KOPT-K1 (cell line): ENCODE measurements at regions not wholly inside any gene's neighbourhood (a gene's known extent, or its start where the extent isn't known, plus 50 kb on each side); places are given as distances from the start of the nearest gene placed in this dataset.
"Not testable (repeated sequence)": the region's sequence is repeated elsewhere in the genome, so short reads cannot be mapped to it uniquely, and the experiment has no call there.

ENCODE experiments used
- H3K27ac ChIP-seq: fragments of 200-600 bp; sonication (generic); 2 replicates; pipeline ENCODE4 v1.5.1; 2016; ENCODE audit warnings: antibody characterized with exemption, mild to moderate bottlenecking, low read depth, low read length; ENCODE audit not compliant: poor library complexity, severe bottlenecking
- H3K36me3 ChIP-seq: fragments of 200-600 bp; sonication (generic); 2 replicates; pipeline ENCODE4 v1.5.1; 2017; ENCODE audit warnings: antibody characterized with exemption, mild to moderate bottlenecking, low read length, moderate library complexity; ENCODE audit not compliant: insufficient read depth
- H3K9me3 ChIP-seq: fragments of 200-600 bp; sonication (generic); 2 replicates; pipeline ENCODE4 v1.5.1; 2017; ENCODE audit warnings: antibody characterized with exemption, low read length, mild to moderate bottlenecking; ENCODE audit not compliant: insufficient read depth, poor library complexity, severe bottlenecking

DNA sequence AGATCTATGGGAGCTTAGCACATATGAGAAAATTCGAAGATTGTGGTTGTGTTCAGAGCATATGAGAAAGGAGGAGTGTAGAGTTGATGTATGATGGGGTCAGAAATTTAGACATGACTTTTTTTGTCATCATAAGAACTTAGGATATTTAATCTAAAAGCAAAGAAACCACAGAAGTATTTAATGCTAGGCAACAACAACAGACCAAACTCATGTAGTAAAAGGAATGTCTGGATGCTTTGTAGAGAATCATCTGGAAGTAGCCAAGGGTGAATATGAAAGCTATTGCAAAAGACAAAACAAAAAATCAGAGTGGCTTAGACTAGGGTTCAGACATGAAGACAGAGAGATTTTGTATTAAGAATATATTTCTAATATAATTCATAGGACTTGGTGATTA, 190.3 kb downstream of the SLITRK1 start:
- H3K36me3 ChIP-seq, result no peaks in the 10 kb centered on the region
- no peaks in the 10 kb centered on the region for H3K9me3 ChIP-seq
- no peak overlapping the region for H3K27ac ChIP-seq

GRCh38 chr13:83681547-83681946, 200.7 kb downstream of the SLITRK1 start:
- no peaks in the 10 kb centered on the region for H3K9me3 ChIP-seq
- no peaks in the 10 kb centered on the region for H3K36me3 ChIP-seq
- H3K27ac ChIP-seq, result no peak overlapping the region

DNA sequence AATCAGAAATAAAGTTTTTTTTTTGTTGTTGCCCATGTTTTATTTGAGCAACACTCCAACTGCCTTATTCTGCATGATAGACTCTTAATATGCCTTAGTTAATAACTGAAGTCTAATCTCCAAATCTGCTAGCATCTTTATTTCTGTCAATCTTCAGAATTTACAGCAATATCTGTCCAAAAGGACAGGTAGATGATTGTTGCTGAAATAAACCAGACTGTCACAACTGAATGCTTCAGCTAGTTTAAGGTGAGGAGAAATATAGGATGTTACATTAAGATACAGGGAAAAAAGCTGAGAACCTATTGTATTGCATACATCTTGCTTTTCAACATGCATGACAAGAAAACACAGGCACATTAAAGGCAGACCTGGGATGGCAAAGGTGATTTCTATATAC, 204.3 kb downstream of the SLITRK1 start:
- Histone ChIP-seq H3K36me3 (no peaks in the 10 kb centered on the region), H3K27ac (no peak overlapping the region), H3K9me3 (no peaks in the 10 kb centered on the region)

DNA sequence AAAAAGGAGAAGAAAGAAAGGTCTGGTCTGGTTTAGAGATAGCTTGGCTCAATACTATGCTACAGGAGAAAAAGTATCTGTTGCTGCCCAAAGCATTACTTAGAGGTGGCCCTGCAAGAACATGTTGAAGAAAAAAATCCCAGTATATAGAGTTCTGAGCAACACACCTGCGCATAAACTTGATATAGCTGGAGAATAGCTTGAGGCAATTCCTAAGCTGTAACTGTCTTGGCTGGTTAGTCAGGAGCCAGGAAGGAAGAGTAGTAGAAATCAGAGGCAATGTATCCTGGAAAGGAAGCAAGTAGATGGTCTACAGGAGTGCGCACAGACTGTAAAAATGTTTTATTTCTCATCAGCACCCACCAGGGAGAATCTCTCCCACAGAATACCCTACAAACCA, 209.7 kb downstream of the SLITRK1 start:
- H3K27ac ChIP-seq, result no peak overlapping the region
- H3K9me3 ChIP-seq, result no peaks in the 10 kb centered on the region
- H3K36me3 ChIP-seq, result no peaks in the 10 kb centered on the region

GRCh38 chr13:83667606-83668005, 214.7 kb downstream of the SLITRK1 start:
- H3K27ac ChIP-seq, result no peak overlapping the region
- no peaks in the 10 kb centered on the region for H3K9me3 ChIP-seq

GRCh38 chr13:83666141-83666540, 216.1 kb downstream of the SLITRK1 start:
- H3K9me3 ChIP-seq, result no peaks in the 10 kb centered on the region
- no peak overlapping the region for H3K27ac ChIP-seq
- H3K36me3 ChIP-seq, result no peaks in the 10 kb centered on the region

More at GRCh38 chr13:83667606-83668005, 214.7 kb downstream of the SLITRK1 start:
- H3K36me3 ChIP-seq, result no peaks in the 10 kb centered on the region

GRCh38 chr13:83657281-83657680, 225.0 kb downstream of the SLITRK1 start:
- H3K9me3 ChIP-seq, result no peaks in the 10 kb centered on the region
- H3K27ac ChIP-seq, result no peak overlapping the region
- H3K36me3 ChIP-seq, result no peaks in the 10 kb centered on the region

GRCh38 chr13:83642617-83643016, 239.7 kb downstream of the SLITRK1 start:
- H3K36me3 ChIP-seq, result not testable (repeated sequence)

DNA sequence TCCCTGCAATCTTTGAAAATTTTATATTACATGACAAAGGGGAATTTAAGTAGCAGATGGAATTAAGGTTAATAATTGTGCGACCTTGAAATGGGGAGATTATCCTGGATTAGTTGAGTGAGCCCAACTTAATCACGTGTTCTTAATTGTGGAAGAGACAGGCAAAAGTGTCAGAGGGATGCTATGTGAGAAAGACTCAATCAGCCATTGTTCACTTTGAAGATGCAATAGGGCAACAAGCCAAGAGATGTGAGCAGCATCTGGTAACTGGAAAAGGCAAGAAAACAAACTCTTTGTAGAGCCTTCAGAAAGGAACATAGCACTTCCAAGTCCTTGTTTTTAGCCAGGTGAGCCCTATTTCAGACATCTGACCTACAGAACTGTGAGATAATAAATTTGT, 247.7 kb downstream of the SLITRK1 start:
- Histone ChIP-seq H3K9me3 (no peaks in the 10 kb centered on the region), H3K36me3 (no peaks in the 10 kb centered on the region), H3K27ac (no peak overlapping the region)

More at GRCh38 chr13:83642617-83643016, 239.7 kb downstream of the SLITRK1 start:
- H3K27ac ChIP-seq, H3K9me3 ChIP-seq: not testable (repeated sequence)

GRCh38 chr13:83633746-83634145, 248.5 kb downstream of the SLITRK1 start:
- Histone ChIP-seq H3K27ac (no peak overlapping the region), H3K9me3 (no peaks in the 10 kb centered on the region), H3K36me3 (no peaks in the 10 kb centered on the region)

DNA sequence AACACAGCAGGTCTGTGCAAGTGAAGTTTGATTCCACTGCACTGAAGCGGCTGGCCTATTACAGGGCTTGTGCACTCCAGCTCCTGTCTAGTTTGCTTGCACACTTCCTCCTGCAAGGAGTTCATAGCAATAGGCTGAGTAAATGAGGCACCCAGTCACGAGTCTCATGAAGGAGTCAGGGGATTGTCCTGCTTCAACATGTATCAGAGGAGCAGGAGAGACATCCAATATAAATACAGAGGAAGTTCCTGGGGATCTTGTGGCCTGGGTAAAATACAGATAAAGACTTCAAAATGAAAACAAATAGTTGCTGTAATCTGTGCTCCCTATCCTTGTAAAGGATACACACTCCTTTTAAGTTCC, 259.9 kb downstream of the SLITRK1 start:
- Histone ChIP-seq H3K27ac (no peak overlapping the region), H3K36me3 (no peaks in the 10 kb centered on the region), H3K9me3 (peaks cover 8% of the 10 kb centered on the region)

GRCh38 chr13:83621765-83622421, 260.4 kb downstream of the SLITRK1 start:
- no peaks in the 10 kb centered on the region for H3K36me3 ChIP-seq
- no peak overlapping the region for H3K27ac ChIP-seq
- H3K9me3 ChIP-seq, result peaks cover 8% of the 10 kb centered on the region

GRCh38 chr13:83620530-83621220, 261.6 kb downstream of the SLITRK1 start:
- Histone ChIP-seq H3K9me3 (peaks cover 8% of the 10 kb centered on the region), H3K27ac (no peak overlapping the region)

DNA sequence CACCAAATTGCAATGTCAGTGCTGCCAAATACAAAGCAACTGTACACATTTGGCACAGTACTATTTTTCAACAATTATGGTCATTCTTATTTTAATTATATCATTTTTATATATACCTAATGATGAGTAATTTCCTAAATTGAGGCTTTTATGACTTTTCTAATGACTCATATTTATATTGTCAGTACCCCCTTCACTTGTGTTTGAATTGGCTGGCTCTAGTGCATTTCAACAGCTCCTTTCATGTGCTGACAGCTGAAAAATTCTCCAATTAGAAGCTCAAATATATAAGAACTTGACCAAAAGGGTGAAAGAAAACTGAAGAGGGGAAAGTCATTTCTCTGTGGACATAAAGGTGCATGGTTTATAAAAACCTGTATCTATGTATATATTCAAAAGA, 263.3 kb downstream of the SLITRK1 start:
- peaks cover 8% of the 10 kb centered on the region for H3K9me3 ChIP-seq
- no peak overlapping the region for H3K27ac ChIP-seq
- H3K36me3 ChIP-seq, result no peaks in the 10 kb centered on the region

More at GRCh38 chr13:83620530-83621220, 261.6 kb downstream of the SLITRK1 start:
- no peaks in the 10 kb centered on the region for H3K36me3 ChIP-seq

GRCh38 chr13:83613524-83613923, 268.8 kb downstream of the SLITRK1 start:
- Histone ChIP-seq H3K9me3 (no peaks in the 10 kb centered on the region), H3K36me3 (no peaks in the 10 kb centered on the region), H3K27ac (no peak overlapping the region)

DNA sequence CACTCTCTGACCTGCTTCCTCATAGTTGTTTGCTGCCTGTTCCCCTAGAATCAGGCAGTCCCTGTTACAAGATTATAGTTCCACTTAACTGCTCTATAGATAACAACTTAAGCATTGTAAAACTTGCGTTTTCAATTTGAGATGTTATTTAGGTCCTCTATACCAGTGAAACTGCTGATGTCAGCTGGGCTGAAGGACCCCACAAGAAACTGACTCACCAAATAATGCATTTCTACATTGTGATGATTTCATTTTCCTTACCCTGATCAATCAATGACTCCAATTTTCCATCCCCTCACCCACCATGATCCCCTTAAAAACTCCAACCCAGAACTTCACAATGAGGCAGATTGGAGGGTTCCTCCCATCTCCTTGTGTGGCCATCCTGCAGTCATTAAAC, 280.7 kb downstream of the SLITRK1 start:
- Histone ChIP-seq H3K9me3 (no peaks in the 10 kb centered on the region), H3K36me3 (no peaks in the 10 kb centered on the region), H3K27ac (no peak overlapping the region)
